WTC11 (cell line): ENCODE measurements at regions not wholly inside any gene's neighbourhood (a gene's known extent, or its start where the extent isn't known, plus 50 kb on each side); places are given as distances from the start of the nearest gene placed in this dataset.
"Not testable (repeated sequence)": the region's sequence is repeated elsewhere in the genome, so short reads cannot be mapped to it uniquely, and the experiment has no call there.

Source experiments
- ATAC-seq: fragments of 200-7000 bp; cut with Tn5 transposase; 2 replicates; pipeline ENCODE4 v1.10.0; 2021; ENCODE audit warnings: mild to moderate bottlenecking, moderate library complexity
- CTCF ChIA-PET: fragments of 300-600 bp; sonication (Branson Sonifier 250); formaldehyde crosslinking; loops from one replicate; lab custom pipeline; 2021; ENCODE audit warnings: antibody characterized with exemption; lab: Charles Lee
- POLR2A ChIA-PET: fragments of 350-600 bp; sonication (Branson Sonifier 250); formaldehyde crosslinking; loops from one replicate; lab custom pipeline; 2021; ENCODE audit warnings: antibody characterized with exemption; lab: Charles Lee
- DNase-seq: peaks from one replicate; pipeline ENCODE4 v3.0.0; 2021; ENCODE audit warnings: low spot score
- H3K27ac Mint-ChIP-seq: 2 replicates; pipeline ENCODE4 v1.8.0; 2021; ENCODE audit warnings: mixed read lengths
- H3K27me3 Mint-ChIP-seq: 2 replicates; pipeline ENCODE4 v1.8.0; 2021; ENCODE audit warnings: low read depth, mild to moderate bottlenecking, moderate library complexity, mixed read lengths
- H3K36me3 Mint-ChIP-seq: 2 replicates; pipeline ENCODE4 v1.8.0; 2021; ENCODE audit warnings: mixed read lengths
- H3K4me1 Mint-ChIP-seq: 2 replicates; pipeline ENCODE4 v1.8.0; 2022; ENCODE audit warnings: mixed read lengths
- H3K4me3 Mint-ChIP-seq: 2 replicates; pipeline ENCODE4 v1.8.0; 2021; ENCODE audit warnings: mild to moderate bottlenecking, moderate library complexity, mixed read lengths
- H3K9me3 Mint-ChIP-seq: 2 replicates; pipeline ENCODE4 v1.8.0; 2021; ENCODE audit warnings: mixed read lengths
- AR ChIP-seq: fragments of 250-450 bp; sonication (Bioruptor Pico); IDR thresholded peaks from 2 replicates; pipeline ENCODE4 v1.9.0; 2021; ENCODE audit warnings: mild to moderate bottlenecking
- ATF2 ChIP-seq: sonication (generic); formaldehyde crosslinking; IDR thresholded peaks from 2 replicates; pipeline ENCODE4 v1.8.1; 2022; ENCODE audit warnings: low read depth, missing genetic modification reagents, borderline replicate concordance
- CTCF ChIP-seq: fragments of 200-600 bp; IDR thresholded peaks from 2 replicates; pipeline ENCODE4 v1.8.0; 2022; ENCODE audit warnings: antibody characterized with exemption
- E2F1 ChIP-seq: sonication (generic); formaldehyde crosslinking; IDR thresholded peaks from 2 replicates; pipeline ENCODE4 v1.8.0; 2022; ENCODE audit warnings: mild to moderate bottlenecking, missing genetic modification reagents
- ESRRA ChIP-seq: sonication (generic); formaldehyde crosslinking; IDR thresholded peaks from 2 replicates; pipeline ENCODE4 v1.8.1; 2022; ENCODE audit warnings: mild to moderate bottlenecking, missing genetic modification reagents, borderline replicate concordance
- ETV6 ChIP-seq: sonication (generic); formaldehyde crosslinking; IDR thresholded peaks from 2 replicates; pipeline ENCODE4 v1.8.1; 2022; ENCODE audit warnings: mild to moderate bottlenecking, missing genetic modification reagents
- GTF2I ChIP-seq: fragments of 250-450 bp; sonication (Bioruptor Pico); conservative IDR thresholded peaks from 2 replicates; pipeline ENCODE4 v1.4.0; 2021; ENCODE audit warnings: mild to moderate bottlenecking
- KAT7 ChIP-seq: sonication (generic); formaldehyde crosslinking; IDR thresholded peaks from 2 replicates; pipeline ENCODE4 v1.8.1; 2023; ENCODE audit warnings: missing genetic modification reagents, mild to moderate bottlenecking, borderline replicate concordance
- MLX ChIP-seq: sonication (generic); formaldehyde crosslinking; IDR thresholded peaks from 2 replicates; pipeline ENCODE4 v1.8.1; 2023; ENCODE audit warnings: mild to moderate bottlenecking, missing genetic modification reagents, moderate library complexity
- NR2C2 ChIP-seq: sonication (generic); formaldehyde crosslinking; IDR thresholded peaks from 2 replicates; pipeline ENCODE4 v1.8.0; 2022; ENCODE audit warnings: mild to moderate bottlenecking, missing genetic modification reagents
- PRRX2 ChIP-seq: fragments of 250-450 bp; sonication (Bioruptor Pico); IDR thresholded peaks from 2 replicates; pipeline ENCODE4 v1.8.0; 2021; ENCODE audit warnings: mild to moderate bottlenecking
- RORB ChIP-seq: fragments of 250-450 bp; sonication (Bioruptor Pico); IDR thresholded peaks from 2 replicates; pipeline ENCODE4 v1.9.0; 2021; ENCODE audit warnings: mild to moderate bottlenecking
- USF1 ChIP-seq: sonication (generic); formaldehyde crosslinking; IDR thresholded peaks from 2 replicates; pipeline ENCODE4 v1.8.0; 2022; ENCODE audit warnings: mild to moderate bottlenecking, missing genetic modification reagents
- USF2 ChIP-seq: sonication (generic); formaldehyde crosslinking; IDR thresholded peaks from 2 replicates; pipeline ENCODE4 v1.8.1; 2023; ENCODE audit warnings: mild to moderate bottlenecking, missing genetic modification reagents, moderate library complexity
- ZNF219 ChIP-seq: sonication (generic); formaldehyde crosslinking; IDR thresholded peaks from 2 replicates; pipeline ENCODE4 v1.8.0; 2023; ENCODE audit warnings: missing genetic modification reagents, mild to moderate bottlenecking, borderline replicate concordance
- ZNF263 ChIP-seq: sonication (generic); formaldehyde crosslinking; IDR thresholded peaks from 2 replicates; pipeline ENCODE4 v1.8.1; 2022; ENCODE audit warnings: low read depth, mild to moderate bottlenecking, moderate library complexity, missing genetic modification reagents
- ZNF396 ChIP-seq: fragments of 250-450 bp; sonication (Bioruptor Pico); IDR thresholded peaks from 2 replicates; pipeline ENCODE4 v1.8.0; 2021; ENCODE audit warnings: mild to moderate bottlenecking, moderate library complexity, borderline replicate concordance
- ZNF425 ChIP-seq: fragments of 250-450 bp; sonication (Bioruptor Pico); conservative IDR thresholded peaks from 2 replicates; pipeline ENCODE4 v1.9.0; 2021; ENCODE audit warnings: mild to moderate bottlenecking
- ZNF671 ChIP-seq: fragments of 250-450 bp; sonication (Bioruptor Pico); IDR thresholded peaks from 2 replicates; pipeline ENCODE4 v1.8.0; 2021; ENCODE audit warnings: mild to moderate bottlenecking

GRCh38 chr9:22975951-22976350 lies 529.3 kb downstream of the DMRTA1 start:
- ATAC-seq, result no peak
- Mint-ChIP-seq H3K9me3 (no peaks in the 10 kb centered on the region), H3K4me1 (peaks cover 3% of the 10 kb centered on the region), H3K27ac (no peak overlapping the region), H3K36me3 (no peaks in the 10 kb centered on the region), H3K27me3 (no peaks in the 10 kb centered on the region), H3K4me3 (no peak overlapping the region)
- CTCF ChIA-PET, result no interaction called here
- TF ChIP-seq ETV6 (CRISPR knock-in tag), result no peak
- TF ChIP-seq GTF2I (CRISPR knock-in tag), result no peak
- no peak for TF ChIP-seq MLX (CRISPR knock-in tag)
- DNase-seq, result no peak
- POLR2A ChIA-PET, result no interaction called here

- ATAC-seq, result no peak
- H3K4me3 Mint-ChIP-seq, result no peak overlapping the region
- H3K27ac Mint-ChIP-seq, result no peak overlapping the region
- peaks cover 3% of the 10 kb centered on the region for H3K4me1 Mint-ChIP-seq
- H3K9me3 Mint-ChIP-seq, result no peaks in the 10 kb centered on the region
- no peaks in the 10 kb centered on the region for H3K36me3 Mint-ChIP-seq
- H3K27me3 Mint-ChIP-seq, result no peaks in the 10 kb centered on the region
- ChIA-PET CTCF (no interaction called here), POLR2A (no interaction called here)
- no peak for DNase-seq
- TF ChIP-seq E2F1 (CRISPR knock-in tag), result no peak
- no peak for TF ChIP-seq ATF2 (CRISPR knock-in tag)
- TF ChIP-seq PRRX2 (CRISPR knock-in tag), result no peak
- TF ChIP-seq ZNF396 (CRISPR knock-in tag), result no peak
- TF ChIP-seq NR2C2 (CRISPR knock-in tag), result no peak
- TF ChIP-seq CTCF, result no peak
- TF ChIP-seq ZNF219 (CRISPR knock-in tag), result no peak
- no peak for TF ChIP-seq RORB (CRISPR knock-in tag)
- TF ChIP-seq KAT7 (CRISPR knock-in tag), result no peak
- TF ChIP-seq USF2 (CRISPR knock-in tag), result no peak
- TF ChIP-seq ZNF263 (CRISPR knock-in tag), result no peak
- no peak for TF ChIP-seq ESRRA (CRISPR knock-in tag)
- no peak for TF ChIP-seq MLX (CRISPR knock-in tag)
- TF ChIP-seq USF1 (CRISPR knock-in tag), result no peak
- no peak for TF ChIP-seq ZNF425 (CRISPR knock-in tag)
- TF ChIP-seq AR (CRISPR knock-in tag), result no peak
- TF ChIP-seq ZNF671 (CRISPR knock-in tag), result no peak
Observed at GRCh38 chr9:22976454-22976853, 529.8 kb downstream of the DMRTA1 start.

GRCh38 chr9:22980429-22980828 lies 533.8 kb downstream of the DMRTA1 start:
- H3K27me3 Mint-ChIP-seq, CTCF ChIA-PET, DNase-seq, POLR2A ChIA-PET, H3K4me1 Mint-ChIP-seq, H3K36me3 Mint-ChIP-seq, ATAC-seq, H3K4me3 Mint-ChIP-seq, H3K9me3 Mint-ChIP-seq, H3K27ac Mint-ChIP-seq: not testable (repeated sequence)
